GM21360 (cell line): ENCODE measurements at regions not wholly inside any gene's neighbourhood (a gene's known extent, or its start where the extent isn't known, plus 50 kb on each side); places are given as distances from the start of the nearest gene placed in this dataset.

ENCODE experiments used
- ATAC-seq: cut with Tn5 transposase; IDR thresholded peaks from one replicate; pipeline ENCODE4 v1.9.1; 2021; ENCODE audit warnings: mild to moderate bottlenecking, moderate library complexity; ENCODE audit not compliant: unreplicated experiment

DNA sequence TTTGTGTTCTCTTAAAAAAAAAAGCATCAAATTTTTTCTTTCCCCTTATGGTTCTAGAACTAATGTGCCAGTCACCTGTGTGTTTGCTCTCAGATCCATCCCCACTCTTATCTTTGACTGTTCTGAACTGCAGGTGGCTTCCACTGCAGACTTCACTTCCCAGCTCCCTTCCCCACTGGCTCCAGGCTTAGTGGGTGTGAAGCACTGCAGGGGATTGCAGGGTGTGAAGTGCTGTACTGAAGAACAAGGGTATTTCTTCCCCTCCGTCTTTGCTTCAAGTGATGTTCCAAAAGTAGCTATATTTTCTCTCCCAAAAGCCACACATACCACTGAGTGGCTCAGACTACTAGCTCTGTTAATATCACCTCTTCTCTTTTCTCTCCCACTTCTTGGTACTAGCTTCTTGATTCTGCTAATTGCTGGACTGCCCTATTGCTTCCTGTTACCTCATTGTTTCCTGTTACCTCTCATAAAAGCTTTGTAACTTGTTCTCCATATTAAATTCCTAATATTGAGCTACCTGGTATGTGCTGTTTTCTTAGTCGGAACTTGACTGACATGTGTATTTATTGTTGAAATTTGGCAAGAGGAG, 115.4 kb upstream of the PRICKLE1 start:
- no peak for ATAC-seq

DNA sequence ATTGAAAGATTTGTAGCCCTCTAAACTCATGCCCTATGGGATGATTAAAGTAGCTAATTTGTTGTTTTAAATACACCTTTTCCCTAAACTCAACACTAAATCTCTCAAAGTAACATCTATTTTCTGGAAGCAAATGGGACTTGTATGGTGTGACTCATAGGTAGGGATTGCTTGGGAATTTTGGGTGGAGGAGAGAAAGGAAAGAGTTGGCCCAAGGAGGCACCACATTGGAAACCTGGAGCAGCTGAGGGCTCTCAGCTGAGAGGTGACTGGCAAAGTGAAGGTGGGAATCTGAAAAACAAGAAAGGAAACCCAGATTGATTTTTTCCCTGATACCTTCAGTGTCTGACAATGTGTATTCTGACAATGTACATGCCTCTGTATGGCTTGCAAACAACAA, 114.8 kb upstream of the PRICKLE1 start:
- no peak for ATAC-seq

DNA sequence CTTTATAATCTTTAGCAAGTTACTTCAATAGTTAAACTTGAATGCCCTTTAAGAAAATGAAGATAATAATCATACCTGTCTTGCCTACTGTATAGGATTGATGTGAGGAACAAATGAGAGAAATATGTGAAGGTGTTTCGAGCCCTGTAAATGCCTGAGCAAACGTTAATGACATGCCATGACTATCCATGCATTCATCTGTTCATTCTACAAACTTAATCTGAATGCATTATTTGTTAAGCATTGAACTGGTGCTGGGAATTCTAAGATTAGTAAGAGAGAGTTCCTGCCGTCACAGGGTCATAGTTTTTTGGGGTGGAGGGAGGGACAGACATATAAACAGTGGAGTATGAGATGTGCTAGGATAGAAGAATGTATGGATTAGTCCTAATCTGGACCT, 111.5 kb upstream of the PRICKLE1 start:
- ATAC-seq, result no peak

DNA sequence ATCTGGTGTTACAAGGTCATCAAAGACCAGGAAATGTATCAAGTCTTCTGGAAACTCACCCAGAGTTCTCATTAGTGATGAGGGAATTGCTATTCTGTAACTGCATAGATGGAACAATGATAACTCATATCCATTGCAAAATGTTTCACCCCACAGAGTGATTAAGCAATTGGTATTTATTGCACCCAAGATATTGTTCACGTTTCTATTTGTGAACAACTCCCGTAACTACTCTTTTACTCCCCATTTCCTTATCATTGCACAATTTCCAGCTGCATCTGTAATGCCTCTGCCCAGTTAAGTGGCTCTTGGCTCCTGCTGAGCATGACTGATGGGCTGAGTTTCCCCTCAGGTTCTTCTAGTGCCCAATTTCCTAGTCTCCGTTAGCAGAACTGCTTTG, 108.7 kb upstream of the PRICKLE1 start:
- ATAC-seq, result no peak

DNA sequence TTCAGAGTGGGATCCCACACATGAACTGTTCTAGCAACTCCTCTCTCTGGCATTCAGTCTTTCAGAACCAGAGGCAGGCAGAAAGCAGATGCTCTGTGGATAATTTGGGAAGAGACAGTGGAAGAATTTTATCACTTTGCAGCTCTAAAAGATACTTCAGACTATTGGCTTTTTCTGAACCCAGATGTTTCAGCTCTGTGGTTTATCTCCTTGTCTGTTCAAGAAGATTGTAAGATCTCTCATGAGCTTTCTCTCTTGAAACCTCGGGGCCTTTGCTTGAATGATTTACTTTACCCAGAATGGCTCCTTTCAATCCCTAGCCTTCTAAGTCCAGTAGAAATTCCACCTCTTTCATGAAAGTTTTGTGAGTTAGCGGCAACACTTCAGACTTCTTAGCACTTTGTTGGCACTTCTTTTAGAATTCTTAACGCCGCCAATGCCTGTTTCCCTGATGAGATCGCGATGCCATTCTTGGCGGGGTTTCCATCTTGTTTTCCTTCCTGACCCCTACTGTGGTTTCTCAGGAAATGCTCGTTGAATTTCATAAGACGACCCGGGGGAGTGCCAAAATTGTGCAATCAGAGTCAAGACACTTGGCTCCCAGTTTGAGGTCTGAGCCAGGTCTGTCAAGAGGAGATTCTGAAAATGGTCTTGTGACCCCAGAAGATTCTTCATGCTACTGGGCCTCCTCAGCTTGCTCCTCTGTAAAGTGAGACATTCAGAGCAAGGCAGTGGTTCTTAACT, 107.0 kb upstream of the PRICKLE1 start:
- no peak for ATAC-seq

DNA sequence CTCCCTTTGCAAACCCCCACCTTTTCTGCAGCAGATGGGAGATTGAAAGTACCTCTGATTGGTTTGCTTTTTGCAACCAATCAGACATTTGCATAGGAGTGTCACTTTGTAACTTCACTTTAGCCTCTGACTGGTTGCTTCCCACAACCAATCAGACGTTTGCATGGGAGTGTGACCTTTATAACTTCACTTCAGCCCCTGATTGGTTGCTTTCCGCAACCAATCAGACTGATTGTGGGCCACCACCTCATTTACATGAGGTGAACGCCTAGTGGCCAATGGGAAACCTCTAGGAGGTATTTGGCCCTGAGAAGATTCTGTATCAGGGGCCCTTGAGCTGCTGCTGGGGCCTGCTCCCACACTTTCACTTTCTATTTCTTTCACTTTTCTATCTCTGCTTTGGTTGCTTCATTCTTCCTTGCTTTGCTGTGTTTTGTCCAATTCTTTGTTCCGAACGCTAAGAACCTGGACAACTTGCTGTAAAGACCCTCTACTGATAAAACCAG, 106.0 kb upstream of the PRICKLE1 start:
- no peak for ATAC-seq

DNA sequence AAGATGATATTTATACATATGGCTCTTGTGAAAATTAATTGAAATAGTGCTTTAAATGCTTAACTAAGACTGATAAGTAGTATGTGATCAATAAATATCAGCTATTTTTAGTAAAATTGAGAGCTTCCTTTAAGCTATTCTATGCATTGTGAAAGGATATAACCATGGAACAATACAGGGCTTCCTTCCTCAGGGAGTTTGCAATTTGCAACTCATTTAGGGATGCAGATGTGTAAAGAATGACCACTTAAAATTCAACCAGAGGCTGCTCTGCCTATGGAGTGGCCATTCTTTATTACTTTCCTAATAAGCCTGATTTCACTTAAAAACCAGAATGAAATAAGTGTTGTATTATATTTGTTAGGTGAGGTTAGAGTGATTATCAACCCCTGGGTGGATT, 103.2 kb upstream of the PRICKLE1 start:
- ATAC-seq, result no peak

DNA sequence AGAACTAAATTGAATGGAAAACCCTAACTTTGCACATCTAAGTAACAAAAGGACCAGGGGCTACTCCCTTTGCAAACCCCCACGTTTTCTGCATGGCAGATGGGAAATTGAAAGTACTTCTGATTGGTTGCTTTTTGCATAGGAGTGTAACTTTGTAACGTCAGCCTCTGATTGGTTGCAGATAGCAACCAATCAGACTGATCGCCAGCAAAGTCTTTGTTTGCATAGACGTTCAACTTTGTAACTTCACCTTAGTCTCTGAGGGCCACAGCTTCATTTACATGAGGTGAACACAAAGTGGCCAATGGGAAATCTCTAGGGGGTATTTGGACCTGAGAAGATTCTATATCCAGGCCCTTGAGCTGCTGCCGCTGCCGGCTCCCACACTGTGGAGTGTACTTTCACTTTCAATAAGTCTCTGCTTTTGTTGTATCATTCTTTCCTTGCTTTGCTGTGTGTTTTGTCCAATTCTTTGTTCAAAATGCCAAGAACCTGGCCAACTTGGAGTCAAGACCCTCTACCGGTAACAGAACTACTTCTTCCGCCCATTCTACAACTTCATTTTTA, 102.5 kb upstream of the PRICKLE1 start:
- ATAC-seq, result no peak

DNA sequence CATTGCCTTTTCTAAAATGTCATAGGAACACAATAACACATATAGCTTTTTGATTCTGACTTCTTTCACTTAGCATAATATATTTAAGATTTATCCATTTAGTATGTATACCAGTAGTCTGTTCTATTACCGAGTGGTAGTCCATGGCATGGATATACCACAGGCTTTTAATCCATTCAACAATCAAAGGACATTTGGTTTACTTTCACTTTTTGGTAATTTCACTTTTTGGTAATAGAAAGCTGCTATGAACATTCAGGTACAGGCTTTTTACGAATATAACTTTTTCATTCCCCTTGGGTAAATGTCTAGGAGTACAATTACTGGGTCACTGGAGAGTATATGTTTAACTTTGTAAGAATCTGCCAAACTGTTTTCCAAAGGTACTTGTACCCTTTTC, 100.7 kb upstream of the PRICKLE1 start:
- no peak for ATAC-seq

DNA sequence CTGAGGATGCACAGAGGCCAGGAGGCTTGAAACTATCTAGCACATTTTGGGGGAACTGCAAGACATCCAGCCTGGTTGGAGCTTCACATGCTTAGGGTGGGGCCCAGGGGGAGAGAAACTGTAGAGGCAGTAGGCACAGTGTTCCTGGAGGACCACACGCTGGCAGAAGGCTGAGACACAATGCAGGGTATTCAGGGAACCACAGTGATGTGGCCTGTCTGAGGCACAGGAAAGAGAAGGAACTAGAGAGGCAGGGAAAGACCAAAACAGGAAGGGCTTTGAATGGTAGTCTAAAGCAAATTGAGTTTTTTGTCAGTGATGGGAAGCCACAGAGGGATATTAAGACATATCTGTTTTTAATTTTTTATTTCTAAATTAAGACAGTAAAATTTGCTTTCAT, 100.2 kb upstream of the PRICKLE1 start:
- ATAC-seq, result no peak

DNA sequence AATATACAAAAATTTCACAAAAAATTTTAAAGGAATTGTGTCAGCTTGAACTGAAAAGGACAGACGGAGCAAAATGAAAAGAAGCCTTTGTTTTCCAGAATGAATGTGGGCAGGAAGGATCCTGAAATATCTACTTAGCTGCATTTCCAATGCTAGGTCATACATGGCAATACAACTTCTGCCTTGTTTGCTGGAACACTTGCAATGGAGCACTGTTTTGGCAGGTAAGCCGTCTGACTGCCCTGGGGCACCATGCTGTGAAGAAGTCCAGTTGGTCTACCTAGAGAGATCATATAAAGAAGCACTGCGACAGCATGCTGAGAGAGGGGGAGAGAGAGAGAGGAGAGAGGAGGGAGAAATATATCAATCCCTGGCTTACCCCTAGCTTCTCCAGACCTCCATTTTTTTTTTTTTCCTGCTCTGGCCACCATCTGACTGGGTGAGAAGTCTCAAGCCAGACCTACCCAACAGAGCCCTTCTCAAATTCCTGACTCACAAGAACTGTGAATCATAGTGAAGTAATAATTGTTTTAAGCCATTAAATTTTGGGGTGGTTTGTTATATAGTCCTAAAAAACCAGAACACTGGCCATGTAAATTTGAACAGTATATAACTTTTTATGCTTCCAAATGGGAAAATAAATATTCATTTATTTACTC, 97.1 kb upstream of the PRICKLE1 start:
- no peak for ATAC-seq

DNA sequence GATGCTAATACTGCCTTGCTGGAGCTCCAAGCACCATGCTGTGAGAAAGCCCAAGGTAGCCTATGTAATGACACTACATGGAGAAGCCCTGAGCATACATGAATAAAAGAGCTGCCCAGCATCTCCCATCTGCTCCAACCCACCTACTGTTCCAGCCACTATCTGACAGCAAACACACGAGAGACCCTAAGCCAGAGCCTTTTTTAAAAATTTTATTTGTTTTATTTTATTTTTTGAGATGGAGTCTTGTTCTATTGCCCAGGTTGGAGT, 95.2 kb upstream of the PRICKLE1 start:
- ATAC-seq, result no peak

DNA sequence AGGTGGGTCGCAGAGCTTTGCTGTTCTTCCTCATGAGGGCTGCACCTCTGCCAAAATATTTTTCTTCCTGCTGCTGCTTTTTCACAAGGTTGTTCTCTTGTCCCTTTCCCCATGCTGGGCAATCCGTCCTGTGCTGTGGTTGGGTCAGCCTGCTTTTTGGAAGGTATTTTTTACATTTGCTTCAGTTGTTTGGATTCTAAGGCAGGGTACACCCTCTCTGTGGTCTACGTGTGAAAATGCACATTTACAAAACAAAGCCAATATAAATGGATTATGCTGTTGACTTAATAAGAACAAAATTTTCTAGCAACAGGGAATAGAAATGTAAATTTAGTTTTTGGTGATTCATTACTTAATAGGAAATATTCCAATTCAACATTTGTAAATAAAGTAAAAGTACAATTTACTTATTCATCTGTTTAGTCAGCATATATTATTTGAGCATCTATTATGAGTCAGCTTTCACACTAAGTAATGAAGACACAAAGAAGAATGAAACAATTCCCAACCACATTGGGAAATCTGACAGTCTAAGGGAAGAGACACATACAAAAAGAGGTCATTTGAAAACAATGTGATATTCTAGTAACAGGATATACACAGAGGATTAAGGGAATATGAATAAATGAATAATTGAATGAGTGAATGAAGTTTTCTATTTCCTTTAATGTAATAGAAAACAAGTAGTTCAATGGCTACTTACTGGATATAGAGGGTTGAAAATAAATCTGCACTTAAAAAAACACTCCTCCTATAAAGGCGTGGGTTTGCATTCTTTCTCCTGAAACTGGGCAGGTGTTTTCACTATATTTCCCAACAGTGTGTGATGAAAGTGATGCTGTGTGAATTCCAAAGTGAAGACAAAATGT, 94.6 kb upstream of the PRICKLE1 start:
- no peak for ATAC-seq

DNA sequence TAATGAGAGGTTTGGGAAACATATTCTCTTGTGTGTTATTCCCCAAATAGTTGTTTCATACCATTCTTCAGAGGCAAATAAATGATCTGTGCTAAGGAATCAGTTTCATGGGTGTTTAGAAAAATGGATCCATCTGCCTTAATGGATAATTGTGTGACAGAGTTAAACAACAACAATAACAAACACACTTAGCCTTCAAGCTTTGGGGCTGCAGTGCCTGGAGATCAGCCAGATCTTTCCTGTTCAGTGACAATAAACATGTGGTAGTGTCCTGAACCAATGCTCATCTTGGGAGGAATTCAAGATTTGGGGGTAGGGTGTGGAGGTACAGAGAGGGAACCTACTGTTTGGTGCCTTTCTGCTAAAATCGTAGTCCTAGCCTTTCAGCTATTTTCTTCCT, 93.7 kb upstream of the PRICKLE1 start:
- ATAC-seq, result no peak

DNA sequence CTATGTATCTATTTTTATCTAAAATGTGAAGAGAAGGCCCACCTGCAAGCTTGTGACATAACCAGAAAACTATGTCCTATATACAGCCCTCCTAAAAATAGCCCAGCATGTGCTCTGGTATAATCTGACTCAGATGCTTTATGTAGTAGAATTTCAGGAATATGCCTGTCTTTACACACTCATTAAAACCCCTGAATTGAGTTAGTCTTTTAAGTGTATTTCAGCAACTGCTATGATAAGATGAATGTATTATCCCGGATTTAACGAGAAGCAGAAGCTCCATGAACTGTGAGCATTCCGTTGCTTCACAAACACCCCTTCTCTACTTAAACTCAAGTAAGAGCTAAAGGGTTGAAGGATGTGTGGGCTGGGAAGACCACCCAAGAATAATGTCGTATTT, 89.9 kb upstream of the PRICKLE1 start:
- ATAC-seq, result no peak

DNA sequence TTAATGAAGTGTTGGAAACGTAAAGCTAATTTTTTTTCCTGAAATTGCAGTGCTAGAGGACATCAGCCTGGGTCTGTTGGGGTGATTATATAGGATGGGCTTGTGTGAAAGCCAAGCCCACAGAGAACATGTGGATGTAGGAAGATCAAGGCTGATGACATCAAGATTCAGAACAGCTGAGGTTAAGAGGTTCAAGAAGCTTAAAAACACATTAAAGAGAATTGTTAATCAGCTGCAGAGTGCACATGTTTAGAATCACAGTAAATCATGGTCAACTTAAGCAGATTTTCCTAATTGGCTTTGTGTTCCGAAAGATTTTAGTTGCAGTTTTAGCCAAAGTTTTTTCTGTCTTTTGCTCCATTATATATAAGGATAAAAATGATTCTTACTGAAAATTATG, 87.9 kb upstream of the PRICKLE1 start:
- no peak for ATAC-seq

DNA sequence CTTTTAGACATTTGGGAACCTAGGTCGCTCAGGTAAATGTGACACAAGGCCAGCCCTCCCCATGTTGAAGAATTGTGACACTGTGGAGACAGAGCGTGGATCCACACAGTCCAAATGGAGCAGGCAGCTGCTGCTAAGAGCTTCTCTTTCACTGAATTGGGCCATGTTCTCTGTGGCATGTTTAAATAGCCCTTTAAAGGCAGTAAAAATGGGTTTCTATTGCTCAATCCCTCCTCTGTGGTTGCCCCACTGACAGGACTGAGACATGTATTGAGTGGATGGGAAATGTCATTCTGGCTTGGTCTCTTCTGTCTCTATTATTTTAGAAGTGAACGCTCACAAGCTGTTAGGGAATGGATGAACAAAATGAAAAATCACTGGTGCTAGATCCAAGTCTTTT, 84.0 kb upstream of the PRICKLE1 start:
- ATAC-seq, result no peak

DNA sequence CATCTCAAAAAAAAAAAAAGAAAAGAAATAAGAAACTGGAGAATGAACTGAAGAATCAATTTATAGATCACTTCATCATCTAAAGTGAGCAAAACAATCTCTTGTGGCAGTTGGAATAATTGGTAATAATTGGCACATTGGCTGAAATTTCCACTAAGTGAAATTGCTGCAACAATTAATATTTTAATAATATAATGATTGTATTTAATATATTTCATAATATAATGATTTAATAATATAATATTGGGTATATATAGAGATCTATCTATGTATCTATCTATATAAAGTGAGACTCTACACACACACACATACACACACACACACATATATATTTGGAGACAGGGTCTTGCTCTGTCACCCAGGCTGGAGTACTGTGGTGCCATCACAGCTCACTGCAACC, 81.2 kb upstream of the PRICKLE1 start:
- no peak for ATAC-seq

DNA sequence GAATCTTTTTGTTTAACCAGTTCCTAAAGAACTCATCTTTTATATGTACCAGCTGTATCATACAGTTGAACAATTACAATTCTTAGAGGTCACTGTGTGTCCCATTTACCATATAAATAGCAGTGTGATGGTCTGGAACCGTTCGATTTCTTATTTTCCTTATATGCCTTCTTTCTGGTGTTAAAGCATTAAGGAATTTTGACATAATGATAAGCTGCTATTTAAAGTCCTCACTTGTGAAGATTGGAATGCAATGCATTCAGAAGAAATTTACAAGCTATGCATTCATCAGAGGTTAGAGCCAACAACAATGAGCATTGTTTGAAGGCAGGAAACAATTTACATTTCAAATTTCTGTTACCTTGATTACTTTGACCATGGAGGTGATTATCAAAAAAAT, 80.0 kb upstream of the PRICKLE1 start:
- no peak for ATAC-seq

DNA sequence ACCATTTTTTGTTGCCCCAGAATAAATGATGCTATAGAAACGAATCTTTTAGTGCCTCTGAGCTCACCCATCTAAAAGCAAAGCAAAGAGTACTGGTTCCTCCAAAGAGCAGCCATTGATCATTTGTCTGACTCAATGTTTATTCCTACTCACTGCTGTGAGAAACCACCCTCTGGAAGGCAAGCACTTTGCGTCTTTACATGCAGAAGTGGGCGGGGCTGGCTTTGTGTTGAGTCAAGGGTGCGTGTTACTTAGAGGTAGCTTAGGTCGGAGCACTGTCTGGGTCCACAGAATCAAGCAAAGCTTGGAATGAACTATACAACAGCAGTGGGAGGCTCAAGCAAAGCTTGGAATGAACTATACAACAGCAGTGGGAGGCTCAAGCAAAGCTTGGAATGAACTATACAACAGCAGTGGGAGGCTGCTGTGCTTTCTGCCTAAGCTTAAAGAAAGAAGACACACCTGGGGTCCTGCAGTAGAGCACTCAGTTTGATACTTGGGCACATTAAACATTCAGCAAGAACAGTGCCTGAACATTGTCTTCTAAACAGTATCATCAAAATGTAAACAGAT, 77.2 kb upstream of the PRICKLE1 start:
- no peak for ATAC-seq

DNA sequence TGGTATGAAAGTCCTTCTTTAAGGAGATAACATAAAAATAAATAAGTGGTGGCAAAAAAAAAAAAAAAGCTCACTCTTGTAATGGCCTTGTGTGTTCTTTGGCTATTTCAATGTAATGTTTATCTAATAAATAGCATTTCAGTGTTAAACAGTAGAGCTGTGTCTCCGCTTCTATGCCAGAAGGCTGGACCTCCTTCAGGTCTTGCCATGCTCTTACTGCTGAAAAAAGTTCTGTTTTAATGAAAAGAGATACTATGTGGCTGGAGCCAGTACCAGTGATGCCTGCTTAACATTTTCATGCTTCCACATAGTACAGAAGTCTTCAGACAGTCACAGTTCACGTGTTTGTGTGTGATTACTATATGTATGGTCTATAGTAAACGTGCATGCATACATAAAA, 74.1 kb upstream of the PRICKLE1 start:
- ATAC-seq, result no peak
